GM18499 (cell line): ENCODE measurements at regions not wholly inside any gene's neighbourhood (a gene's known extent, or its start where the extent isn't known, plus 50 kb on each side); places are given as distances from the start of the nearest gene placed in this dataset.

Experiments
- ATAC-seq: cut with Tn5 transposase; IDR thresholded peaks from one replicate; pipeline ENCODE4 v1.9.1; 2021; ENCODE audit warnings: moderate number of reproducible peaks; ENCODE audit not compliant: insufficient read depth, unreplicated experiment

DNA sequence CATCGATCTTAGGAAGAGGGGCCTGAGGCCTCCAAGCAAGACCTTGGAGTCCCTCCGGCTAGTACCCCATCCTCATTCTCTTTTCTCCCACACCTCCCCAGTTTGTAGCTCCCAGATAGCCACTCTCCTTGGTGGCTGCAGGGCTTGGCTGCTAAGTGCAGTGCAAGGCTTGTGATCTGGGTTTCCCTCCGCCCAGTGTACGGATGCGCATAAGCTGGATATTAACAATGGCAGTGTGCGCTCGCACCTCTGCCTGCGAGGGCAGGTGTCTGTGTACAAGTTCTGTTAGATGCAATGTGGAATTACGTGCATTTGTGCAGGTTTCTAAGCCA is 71.0 kb upstream of the TBCA start:
- ATAC-seq = no peak

DNA sequence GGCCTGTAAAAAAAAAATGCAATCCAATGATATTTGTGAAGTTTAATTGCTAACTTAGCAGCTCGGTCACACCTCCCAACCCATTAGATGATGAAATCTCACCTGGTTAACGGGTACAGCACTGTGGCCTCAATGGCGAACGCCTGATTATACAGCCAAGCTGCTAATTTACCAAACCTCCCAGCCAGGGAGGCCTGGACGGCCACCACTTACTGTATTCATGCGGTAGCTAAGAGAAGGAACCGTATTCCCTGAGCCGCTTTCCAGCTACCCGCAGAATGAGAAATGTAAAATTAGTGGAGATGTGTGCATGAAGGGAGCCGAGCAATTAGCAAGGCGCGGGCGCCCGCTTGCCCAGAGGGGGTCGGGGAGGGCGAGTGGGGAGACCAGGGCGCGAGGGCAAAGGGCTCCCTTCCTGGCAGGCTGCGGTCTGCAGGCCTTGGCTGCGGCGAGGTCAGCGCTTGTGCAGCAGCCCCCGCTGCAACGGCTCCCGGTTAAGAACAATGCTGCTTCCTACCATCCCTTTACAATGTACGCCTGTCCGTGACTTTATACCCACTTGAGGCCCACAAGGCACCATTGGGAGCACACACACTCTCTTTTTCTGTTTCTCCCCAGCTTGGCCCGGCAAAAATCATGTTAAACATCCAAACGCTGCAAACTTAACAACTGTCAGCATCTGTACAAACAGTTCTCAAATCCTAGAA is 70.4 kb upstream of the TBCA start:
- no peak for ATAC-seq

DNA sequence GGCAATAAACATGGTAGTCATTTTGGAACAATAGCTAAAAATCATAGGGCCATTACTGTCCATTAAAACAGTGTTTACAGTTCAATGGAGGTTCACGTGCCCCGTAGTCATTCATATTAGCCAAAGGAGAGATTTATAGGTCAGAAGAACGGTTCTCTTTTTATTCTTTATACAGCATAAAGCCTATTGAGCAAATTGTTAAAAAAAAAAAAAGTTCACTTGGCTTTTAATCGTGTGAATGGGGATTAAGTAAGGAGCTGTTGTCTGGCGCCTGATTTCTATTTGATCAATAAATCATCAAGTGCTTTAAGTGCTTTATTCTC is 69.1 kb upstream of the TBCA start:
- ATAC-seq = no peak

DNA sequence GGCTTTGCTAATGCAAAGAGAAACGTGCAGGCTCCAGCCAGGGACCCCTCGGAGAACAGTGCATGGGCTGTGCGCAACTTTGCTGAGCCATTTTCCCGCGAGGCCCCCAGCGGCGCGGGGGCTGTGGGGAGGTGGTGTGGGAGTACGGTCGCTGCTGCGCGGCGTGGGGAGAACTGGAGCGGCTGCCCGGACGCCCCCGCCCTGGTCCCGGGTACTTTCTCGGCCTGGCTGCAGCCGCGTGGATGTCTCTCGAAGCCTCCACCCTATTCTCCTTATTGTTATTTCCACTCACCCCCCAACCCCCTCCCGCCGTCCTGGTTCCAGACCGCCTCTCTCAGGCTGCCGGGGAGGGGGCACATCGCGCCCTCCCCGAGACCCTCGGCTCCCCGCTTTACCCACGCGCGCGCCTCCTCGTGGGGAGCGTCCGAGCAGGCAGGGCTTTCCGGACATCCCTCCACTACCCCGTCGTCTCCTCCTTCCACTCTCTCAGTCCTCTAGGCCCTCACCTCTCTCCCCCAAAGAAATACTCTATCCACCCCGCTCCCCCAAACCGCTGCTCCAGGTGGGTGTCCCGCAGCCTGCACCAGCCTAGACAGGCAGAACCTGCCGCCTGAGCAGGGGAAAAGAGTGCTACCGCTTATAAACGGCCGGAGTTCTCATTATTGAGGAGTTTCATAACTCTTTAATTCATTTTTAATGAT is 68.6 kb upstream of the TBCA start:
- no peak for ATAC-seq

DNA sequence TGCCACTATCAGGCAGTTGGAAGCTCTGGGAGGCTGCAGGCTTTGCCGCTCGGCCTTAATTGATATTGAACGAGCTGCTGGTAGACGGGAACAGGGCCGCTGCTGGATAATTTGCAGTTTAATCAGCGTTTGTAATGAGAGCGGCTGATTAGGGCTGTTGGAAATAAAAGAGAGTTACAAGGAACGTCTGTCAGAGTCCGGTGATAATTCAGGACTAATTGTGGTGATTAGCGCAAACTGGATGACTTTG is 68.2 kb upstream of the TBCA start:
- no peak for ATAC-seq

DNA sequence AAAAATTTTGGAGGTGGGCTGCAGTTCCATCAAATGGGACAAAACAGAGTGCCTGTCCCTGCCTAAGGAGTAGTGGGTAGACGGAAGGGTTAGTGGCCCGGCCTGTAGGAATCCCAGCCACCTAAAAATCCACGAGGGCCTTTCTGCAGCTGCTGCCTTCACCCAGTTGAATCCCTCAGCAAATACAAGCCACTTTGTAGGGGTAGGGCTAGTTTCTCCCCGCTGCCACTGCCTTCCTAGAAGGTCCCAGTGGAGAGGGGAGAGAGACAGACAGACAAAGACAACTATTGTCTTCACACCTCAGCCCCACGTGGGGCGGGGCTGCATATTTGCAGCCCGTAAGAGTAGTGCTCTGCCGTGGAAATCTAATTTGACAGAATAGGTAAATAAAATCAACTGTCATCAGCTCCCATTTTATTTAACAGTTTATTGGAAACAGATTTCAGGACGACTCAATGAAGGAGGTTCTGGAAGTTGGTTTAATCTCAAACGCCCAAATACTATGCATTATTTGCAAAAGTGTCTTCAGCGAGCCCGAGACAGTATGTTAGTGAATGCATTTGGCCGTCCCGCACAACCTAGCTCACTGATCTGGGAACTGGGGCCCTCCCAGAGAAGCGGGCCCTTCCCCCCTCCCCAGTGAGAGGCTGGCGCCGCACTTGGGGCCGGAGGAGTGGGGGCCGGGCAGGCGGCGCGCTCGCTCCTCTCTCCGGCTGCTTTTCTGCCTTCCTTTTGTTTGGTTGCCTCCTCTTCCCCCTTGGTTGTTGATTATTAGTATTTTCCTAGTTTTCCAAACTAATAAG is 67.6 kb upstream of the TBCA start:
- ATAC-seq = no peak

DNA sequence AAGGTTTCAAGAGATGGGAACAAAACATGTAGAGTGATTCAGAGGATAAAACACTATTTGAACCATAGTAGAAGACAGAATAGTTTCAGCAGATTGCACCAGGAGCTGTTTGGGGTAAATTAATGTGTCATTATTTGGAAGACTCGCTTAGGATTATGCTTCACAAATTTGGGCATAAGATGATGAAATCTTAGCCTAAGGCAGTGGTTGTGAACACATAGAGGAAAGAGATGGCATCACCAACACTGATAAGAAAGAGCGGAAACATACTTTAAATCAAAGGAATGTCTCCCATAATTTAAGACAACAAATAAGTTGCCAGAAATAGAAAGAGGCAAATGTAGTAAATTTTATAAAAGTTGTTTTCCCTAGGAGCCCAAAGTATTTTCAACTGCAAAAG is 66.1 kb upstream of the TBCA start:
- ATAC-seq = no peak

DNA sequence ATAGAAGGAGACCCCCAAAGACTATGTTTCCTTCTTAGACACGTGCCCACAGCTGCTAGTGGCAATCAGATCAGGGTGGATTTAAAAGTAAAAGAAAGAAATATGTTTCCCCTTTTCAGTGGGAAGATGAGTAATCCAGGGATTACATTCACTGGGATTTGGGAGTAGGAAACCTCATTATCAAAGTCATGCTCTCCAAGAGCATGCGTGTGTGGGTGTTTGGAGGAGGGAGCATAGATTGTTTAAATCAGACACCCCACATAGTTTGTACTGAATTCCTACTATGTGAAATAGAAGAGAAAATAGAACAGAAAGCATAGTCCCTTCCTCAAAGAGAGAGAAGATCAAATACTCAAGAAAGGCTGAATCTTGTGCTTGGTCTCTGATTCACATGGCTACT is 65.5 kb upstream of the TBCA start:
- no peak for ATAC-seq

DNA sequence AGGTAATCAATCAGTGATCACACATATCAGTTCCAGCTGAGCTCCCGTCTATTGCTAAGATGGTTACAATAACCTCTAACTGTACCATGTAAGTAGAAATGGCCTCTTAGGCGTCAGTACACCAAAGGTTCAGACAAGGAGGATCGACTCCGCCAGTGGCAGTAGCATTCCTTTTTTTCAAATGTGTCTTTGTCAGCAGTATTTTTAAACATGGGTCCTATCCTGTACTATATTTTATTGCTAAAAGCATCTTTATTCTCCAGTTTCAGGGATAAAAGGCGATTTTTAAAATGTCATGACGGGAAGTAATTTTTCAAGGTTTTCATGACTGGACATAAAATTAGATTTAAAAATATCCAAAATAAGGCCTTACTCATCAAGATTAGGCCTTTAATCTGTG is 64.8 kb upstream of the TBCA start:
- no peak for ATAC-seq

DNA sequence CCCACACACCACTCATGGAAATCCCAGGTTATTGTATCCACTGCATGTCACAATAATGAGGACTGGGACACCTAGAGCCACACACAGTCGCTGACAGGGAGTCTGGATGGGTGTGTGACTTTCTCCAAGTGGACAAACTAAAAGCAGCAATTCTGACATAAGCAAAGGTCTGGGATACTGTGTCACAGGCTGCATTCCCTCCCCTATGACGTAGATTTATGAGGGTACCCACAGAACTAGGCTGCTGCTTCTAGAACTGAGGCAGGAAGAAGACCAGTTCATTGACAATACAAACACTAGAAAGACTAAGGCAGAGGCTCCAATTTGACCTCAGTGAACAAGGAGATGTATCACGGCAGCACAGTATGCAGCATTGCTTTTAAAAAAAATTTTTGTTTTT is 63.6 kb upstream of the TBCA start:
- ATAC-seq = no peak

DNA sequence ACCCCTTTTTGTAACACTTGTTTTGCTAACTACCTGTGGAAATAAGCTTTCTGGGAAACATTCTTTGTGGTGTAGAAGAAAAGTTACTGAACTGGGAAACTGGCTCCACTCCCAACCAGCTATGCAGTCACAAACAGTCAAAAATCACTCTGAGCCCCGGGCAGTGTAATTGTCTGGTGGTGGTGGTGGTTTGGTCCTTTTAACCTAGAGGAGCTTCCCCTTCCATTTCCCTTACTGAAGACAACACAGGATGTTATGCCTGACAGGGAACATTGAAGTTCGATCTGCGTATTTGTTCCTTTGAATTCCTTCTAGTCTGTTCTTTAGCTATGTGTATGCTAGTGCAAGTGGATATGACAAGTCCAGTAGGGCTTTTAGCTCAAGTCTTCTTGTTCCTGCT is 56.8 kb upstream of the TBCA start:
- ATAC-seq = no peak

DNA sequence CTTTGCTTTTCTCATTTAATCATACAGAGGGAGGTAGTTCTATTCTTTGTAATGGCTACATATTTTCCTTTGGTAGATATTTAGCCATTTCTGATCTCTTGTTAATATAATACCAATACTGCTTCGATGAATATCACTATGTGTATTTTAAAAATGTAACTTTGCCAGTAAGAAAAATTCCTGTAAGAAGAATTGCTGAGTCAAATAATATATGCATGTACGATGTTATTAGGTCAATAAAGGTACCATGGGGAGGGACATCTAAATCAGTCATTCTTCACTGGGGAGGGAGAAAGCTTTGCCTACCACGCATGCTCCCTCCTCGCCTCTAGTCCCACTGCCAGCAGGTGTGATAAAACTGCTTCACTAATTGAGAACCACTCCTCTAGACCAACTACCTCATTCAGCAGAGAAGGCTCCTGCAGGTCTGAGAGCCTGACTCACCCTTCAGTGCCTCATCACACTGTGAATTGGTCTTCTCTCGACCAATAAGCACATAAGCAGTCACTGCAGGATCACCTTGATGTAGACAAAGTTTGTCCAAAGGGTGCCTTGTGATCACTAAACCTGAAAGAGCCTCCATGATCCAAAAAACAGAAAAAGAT is 56.1 kb upstream of the TBCA start:
- no peak for ATAC-seq

DNA sequence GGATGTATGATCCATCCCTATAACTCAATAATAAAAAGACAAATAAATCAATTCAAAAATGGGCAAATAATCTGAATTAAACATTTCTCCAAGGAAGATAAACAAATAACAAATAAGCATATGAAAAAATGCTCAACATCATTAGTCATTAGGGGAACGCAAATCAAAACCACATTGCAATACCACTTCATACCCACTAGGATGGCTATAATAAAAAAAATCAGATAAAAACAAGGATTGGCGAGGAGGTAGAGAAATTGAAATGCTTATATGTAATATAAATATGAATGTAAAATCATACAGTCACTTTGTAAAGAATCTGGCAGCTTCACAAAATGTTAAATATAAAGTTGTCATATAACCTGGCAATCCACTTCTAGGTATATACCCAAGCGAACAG is 52.3 kb upstream of the TBCA start:
- ATAC-seq = no peak
